H1 (cell line): ENCODE measurements at regions not wholly inside any gene's neighbourhood (a gene's known extent, or its start where the extent isn't known, plus 50 kb on each side); places are given as distances from the start of the nearest gene placed in this dataset.

Experiments used
- ASH2L ChIP-seq: fragments of 200-600, 300-600 bp; sonication (generic); IDR thresholded peaks from one replicate; pipeline ENCODE4 v1.7.1; 2017; ENCODE audit warnings: low read length
- CTBP2 ChIP-seq: IDR thresholded peaks from 2 replicates; pipeline ENCODE4 v1.7.0; 2011; ENCODE audit warnings: borderline replicate concordance, mild to moderate bottlenecking, moderate library complexity, mixed read lengths, low read length; ENCODE audit not compliant: insufficient read depth, insufficient read length
- KDM5A ChIP-seq: fragments of 200-600 bp; IDR thresholded peaks from 2 replicates; pipeline ENCODE4 v1.7.1; 2012; ENCODE audit warnings: mild to moderate bottlenecking, low read length, inconsistent platforms, mixed read lengths
- SP1 ChIP-seq: IDR thresholded peaks from 2 replicates; pipeline ENCODE4 v1.6.1; 2011; ENCODE audit warnings: low read depth, low read length
- SP4 ChIP-seq: IDR thresholded peaks from 2 replicates; pipeline ENCODE4 v1.6.1; 2012; ENCODE audit warnings: low read length, inconsistent platforms

GRCh38 chr14:40312296-40312695 is 880.1 kb upstream of the FBXO33 start (continued):
- no peak for TF ChIP-seq SP4
- no peak for TF ChIP-seq CTBP2
- no peak for TF ChIP-seq SP1
- TF ChIP-seq ASH2L: no peak
- TF ChIP-seq KDM5A: no peak
